Fibroblast of the aortic adventitia (primary cell): ENCODE measurements at regions not wholly inside any gene's neighbourhood (a gene's known extent, or its start where the extent isn't known, plus 50 kb on each side); places are given as distances from the start of the nearest gene placed in this dataset.

ENCODE experiments used
- DNase-seq: peaks from one replicate; pipeline ENCODE4 v3.0.0-alpha.2; 2010; ENCODE audit warnings: low read depth
- H3K4me3 ChIP-seq: 2 replicates; pipeline ENCODE4 v1.5.1; 2011; ENCODE audit warnings: low read depth, mild to moderate bottlenecking, control low read depth, low read length, moderate library complexity
- TF ChIP-seq, protein P1 (sequence below): IDR thresholded peaks from 2 replicates; pipeline ENCODE4 v1.5.1; 2011; ENCODE audit warnings: mild to moderate bottlenecking, low read length, control low read depth, inconsistent platforms; ENCODE audit not compliant: insufficient read depth

DNA sequence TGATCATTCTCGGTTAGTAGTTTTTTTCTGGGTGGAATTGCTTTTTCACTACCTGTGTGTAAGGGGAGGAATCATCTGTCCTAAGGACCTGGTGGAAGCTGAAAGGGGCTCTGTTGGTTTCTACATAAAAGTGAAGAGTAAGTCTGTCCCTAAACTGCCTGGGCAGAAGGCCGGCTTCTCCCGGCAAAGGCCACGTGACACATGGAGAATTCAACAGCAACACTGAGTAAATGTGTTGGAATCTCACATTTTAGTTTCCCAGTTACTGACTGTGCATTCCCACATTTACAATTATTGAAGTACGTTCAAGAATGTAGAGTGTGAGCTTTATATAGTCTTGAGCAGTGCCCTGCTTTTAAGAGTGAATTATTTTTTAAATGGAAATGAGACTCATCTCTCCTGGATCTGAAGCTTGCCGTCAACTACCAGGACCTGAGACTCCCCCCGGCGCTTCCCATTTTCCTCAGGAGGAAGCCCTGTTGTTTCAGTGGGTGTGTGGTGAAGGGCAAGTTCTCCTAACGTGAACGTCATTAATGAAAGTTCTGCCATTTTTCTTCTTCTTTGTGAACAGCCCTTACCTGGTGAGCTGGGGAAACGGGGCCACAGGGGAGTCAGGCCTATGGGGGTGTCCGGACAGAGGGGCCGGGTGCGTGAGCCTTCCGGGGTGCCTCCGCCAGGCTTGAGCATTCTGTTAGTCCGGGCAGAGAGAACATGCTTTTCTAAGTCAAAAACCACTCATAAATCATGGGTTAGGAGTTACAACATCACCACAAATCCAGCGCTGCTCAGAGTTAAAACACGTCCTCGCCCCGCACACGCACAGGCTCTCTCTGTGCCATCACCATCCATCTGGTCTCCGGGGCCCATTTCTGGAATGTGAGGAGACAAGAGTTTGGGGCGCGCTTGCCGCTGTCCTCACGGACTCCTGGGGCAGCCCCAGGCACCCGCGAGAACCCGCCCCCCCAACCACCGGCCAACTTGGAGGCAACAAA is 56.6 kb upstream of the SMOC2 start:
- DNase-seq = peak; percentile 51
- no peak overlapping the region for H3K4me3 ChIP-seq
- TF ChIP-seq, protein P1, sequence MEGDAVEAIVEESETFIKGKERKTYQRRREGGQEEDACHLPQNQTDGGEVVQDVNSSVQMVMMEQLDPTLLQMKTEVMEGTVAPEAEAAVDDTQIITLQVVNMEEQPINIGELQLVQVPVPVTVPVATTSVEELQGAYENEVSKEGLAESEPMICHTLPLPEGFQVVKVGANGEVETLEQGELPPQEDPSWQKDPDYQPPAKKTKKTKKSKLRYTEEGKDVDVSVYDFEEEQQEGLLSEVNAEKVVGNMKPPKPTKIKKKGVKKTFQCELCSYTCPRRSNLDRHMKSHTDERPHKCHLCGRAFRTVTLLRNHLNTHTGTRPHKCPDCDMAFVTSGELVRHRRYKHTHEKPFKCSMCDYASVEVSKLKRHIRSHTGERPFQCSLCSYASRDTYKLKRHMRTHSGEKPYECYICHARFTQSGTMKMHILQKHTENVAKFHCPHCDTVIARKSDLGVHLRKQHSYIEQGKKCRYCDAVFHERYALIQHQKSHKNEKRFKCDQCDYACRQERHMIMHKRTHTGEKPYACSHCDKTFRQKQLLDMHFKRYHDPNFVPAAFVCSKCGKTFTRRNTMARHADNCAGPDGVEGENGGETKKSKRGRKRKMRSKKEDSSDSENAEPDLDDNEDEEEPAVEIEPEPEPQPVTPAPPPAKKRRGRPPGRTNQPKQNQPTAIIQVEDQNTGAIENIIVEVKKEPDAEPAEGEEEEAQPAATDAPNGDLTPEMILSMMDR = no peak

DNA sequence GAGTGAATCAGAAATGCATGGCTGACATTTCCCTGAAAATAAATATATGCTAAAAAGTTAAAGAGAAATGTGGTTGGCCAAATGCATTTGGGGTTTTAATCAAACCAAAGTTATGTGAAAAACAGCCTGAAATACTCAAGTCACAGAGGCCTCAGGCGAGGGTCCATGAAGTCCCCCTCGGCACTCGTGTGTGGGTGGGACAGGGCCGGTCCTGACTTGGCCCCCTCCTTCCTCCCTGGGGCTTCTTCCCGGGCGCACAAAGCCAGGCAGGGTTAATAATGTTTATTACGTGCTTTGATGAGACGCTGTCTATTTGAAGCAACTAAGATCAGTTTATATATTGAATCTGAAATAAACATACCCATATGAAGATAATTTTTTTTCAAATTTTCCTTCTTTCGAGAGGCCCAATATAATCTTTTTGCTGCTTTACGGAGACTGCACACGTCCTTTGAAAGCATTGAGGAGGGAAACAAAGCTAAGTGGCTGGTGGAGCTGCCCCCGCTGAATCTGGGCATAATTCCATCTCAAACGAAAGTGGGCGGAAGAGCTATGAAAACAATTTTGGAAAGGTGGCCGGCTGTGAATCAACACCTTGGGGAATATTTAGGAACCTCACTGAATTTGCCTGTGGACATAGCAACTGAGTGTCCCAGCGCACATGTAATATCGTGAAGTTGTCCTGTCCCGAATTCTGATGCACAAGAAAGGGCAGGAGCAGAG is 55.8 kb upstream of the SMOC2 start:
- TF ChIP-seq, protein P1 = no peak
- H3K4me3 ChIP-seq = no peak overlapping the region
- peak; percentile 11 for DNase-seq

DNA sequence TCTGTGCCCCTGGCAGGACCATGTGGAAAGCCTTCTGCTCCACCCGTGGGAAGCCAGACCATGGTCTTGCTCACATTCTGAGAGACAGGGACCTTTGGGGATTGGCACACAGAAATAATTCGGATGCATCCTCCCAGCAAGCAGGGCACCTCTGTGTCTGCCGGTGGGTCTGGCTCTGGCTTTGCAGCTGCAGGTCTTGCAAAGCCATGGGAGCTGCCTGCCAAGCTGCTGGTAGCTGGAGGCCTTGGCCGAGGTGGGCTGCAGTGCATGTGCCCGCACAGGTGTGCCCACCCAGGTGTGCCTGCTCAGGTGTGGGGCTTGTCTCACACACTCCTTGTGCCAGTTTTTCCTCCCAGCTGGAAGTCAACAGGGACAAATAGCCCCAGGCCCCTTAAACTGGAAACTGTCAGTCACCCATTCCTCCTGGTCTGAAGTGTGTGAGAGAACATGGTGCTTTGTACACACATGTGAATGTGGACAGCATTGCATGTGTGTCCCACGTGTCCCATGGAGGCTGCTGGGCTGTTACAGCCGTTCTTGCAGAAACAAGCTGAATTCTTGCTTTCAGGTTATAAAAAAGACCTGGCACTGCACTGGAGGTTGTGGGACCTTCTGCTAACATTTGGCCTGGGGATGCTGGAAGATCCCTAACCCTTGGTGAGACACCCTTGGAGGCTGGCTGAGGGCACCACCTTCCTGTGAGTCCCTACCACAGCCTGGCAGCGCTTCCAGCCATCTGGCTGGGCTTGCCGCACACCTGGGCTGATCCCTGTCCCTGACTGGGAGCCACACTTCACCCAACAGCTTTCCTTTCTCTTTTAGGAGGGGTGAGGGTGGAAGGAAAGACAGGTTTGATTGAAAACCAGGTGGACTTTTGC is 54.9 kb upstream of the SMOC2 start:
- TF ChIP-seq, protein P1 = no peak
- DNase-seq = no peak
- no peak overlapping the region for H3K4me3 ChIP-seq

DNA sequence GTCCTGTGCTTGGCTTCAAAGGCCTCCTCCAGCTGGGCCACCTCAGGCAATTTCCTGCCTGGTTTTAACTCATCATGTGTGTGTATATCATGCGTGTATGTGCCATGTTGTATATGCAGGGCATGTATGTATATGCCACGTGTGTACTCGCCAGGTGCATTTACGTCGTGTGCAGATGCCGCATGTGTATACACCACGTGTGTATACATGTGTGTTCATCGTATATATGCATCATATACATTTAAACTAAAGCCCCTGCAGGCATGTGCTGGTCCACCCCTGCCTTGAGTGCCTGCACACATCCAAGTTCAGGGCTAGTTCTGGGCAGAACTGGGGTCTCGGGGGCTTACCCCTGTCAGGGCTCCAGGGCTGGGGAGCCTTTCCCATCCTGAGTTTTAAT is 54.0 kb upstream of the SMOC2 start:
- TF ChIP-seq, protein P1 = no peak
- DNase-seq = no peak

DNA sequence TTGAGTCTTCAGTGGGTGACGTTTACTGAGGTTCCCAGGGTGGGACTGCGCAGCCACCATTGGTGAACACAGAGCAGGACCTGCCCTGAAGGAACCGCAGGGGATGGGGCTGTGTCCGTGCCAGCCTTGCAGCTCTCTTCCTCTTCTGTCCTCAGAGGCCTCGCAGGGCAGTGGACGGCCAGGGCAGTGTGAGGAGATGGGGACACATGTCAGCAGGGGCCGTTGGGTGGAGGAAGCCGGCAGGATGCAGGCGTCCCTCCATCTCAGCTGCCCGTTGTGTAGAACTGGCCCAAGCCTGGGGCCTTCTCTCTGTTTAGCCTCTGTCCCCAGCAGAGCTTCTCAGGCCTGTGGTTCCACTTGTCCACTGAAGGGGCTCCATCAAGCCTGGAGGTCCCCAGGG is 53.6 kb upstream of the SMOC2 start:
- TF ChIP-seq, protein P1 = no peak
- H3K4me3 ChIP-seq = no peak overlapping the region
- DNase-seq = no peak

More for the DNA sequence above, 54.0 kb upstream of the SMOC2 start:
- no peak overlapping the region for H3K4me3 ChIP-seq

DNA sequence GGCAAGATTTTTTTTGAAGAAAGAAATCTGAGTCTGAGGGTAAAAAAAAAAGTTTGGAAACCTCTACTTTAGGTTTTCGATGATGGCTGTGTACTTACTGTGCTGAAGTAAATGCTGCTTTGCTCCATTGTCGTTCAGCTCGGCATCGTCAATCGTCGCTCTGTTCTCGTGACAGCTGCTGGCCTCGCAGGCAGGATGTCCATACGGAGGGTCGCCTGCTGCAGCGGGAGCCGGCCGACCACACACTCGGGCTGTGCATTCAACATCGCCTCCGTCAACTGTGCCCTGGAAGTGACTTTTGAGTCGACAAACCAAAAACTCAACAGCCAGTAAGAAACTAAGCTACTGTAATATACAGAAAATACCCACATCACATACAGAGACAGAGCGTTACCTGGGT is 53.1 kb upstream of the SMOC2 start:
- TF ChIP-seq, protein P1 = no peak
- no peak overlapping the region for H3K4me3 ChIP-seq

More for the DNA sequence above, 53.1 kb upstream of the SMOC2 start:
- DNase-seq = no peak
